ENCODE measurements at regions not wholly inside any gene's neighbourhood (a gene's known extent, or its start where the extent isn't known, plus 50 kb on each side); places are given as distances from the start of the nearest gene placed in this dataset.
"Not testable (repeated sequence)": the region's sequence is repeated elsewhere in the genome, so short reads cannot be mapped to it uniquely, and the experiment has no call there.

- DNase-seq (ENCODE audit: low read depth, low spot score) = no peak
Measured at GRCh38 chr22:46040471-46041465, 63.8 kb upstream of the WNT7B start.

GRCh38 chr22:46041642-46042041, 64.7 kb upstream of the WNT7B start:
- DNase-seq (ENCODE audit: low read depth, low spot score) = no peak

GRCh38 chr22:46042786-46043185, 65.8 kb upstream of the WNT7B start:
- DNase-seq (ENCODE audit: low read depth, low spot score) = no peak

GRCh38 chr22:46043339-46043738, 66.4 kb upstream of the WNT7B start:
- DNase-seq (ENCODE audit: low read depth, low spot score) = no peak

GRCh38 chr22:46043816-46044620, 67.1 kb upstream of the WNT7B start:
- DNase-seq (ENCODE audit: low read depth, low spot score) = peak; percentile 64

GRCh38 chr22:46044621-46045458, 67.9 kb upstream of the WNT7B start:
- peak; percentile 65 for DNase-seq (ENCODE audit: low read depth, low spot score)

- no peak for DNase-seq (ENCODE audit: low read depth, low spot score)
Measured at GRCh38 chr22:46045459-46046298, 68.7 kb upstream of the WNT7B start.

GRCh38 chr22:46046299-46046685, 69.3 kb upstream of the WNT7B start:
- DNase-seq (ENCODE audit: low read depth, low spot score) = no peak

GRCh38 chr22:46047226-46047625, 70.3 kb upstream of the WNT7B start:
- DNase-seq (ENCODE audit: low read depth, low spot score) = no peak

- DNase-seq (ENCODE audit: low read depth, low spot score) = no peak
Measured at GRCh38 chr22:46047841-46048595, 71.1 kb upstream of the WNT7B start.

GRCh38 chr22:46048661-46049060, 71.7 kb upstream of the WNT7B start:
- DNase-seq (ENCODE audit: low read depth, low spot score) = not testable (repeated sequence)

- DNase-seq (ENCODE audit: low read depth, low spot score) = no peak
Measured at GRCh38 chr22:46049726-46050450, 72.9 kb upstream of the WNT7B start.

GRCh38 chr22:46050451-46050845, 73.5 kb upstream of the WNT7B start:
- no peak for DNase-seq (ENCODE audit: low read depth, low spot score)

- DNase-seq (ENCODE audit: low read depth, low spot score) = no peak
Measured at GRCh38 chr22:46050916-46051614, 74.1 kb upstream of the WNT7B start.

- no peak for DNase-seq (ENCODE audit: low read depth, low spot score)
Measured at GRCh38 chr22:46051646-46052045, 74.7 kb upstream of the WNT7B start.

- DNase-seq (ENCODE audit: low read depth, low spot score) = peak; percentile 68
Measured at GRCh38 chr22:46052331-46052771, 75.4 kb upstream of the WNT7B start.

GRCh38 chr22:46052801-46053562, 76.0 kb upstream of the WNT7B start:
- DNase-seq (ENCODE audit: low read depth, low spot score) = peak; percentile 84

- DNase-seq (ENCODE audit: low read depth, low spot score) = peak; percentile 92
Measured at GRCh38 chr22:46053563-46054090, 76.7 kb upstream of the WNT7B start.

Data from astrocyte of the hippocampus (primary cell).